H1 (cell line): ENCODE measurements at regions not wholly inside any gene's neighbourhood (a gene's known extent, or its start where the extent isn't known, plus 50 kb on each side); places are given as distances from the start of the nearest gene placed in this dataset.

Experiments used
- CTCF ChIA-PET: fragments of 300-600 bp; sonication (Branson Sonifier 250); formaldehyde crosslinking; loops from one replicate; lab custom pipeline; 2021; ENCODE audit not compliant: partially characterized antibody; lab: Charles Lee
- POLR2A ChIA-PET: fragments of 300-600 bp; sonication (Branson Sonifier 250); formaldehyde crosslinking; loops from one replicate; lab custom pipeline; 2021; ENCODE audit warnings: inconsistent platforms; ENCODE audit not compliant: partially characterized antibody; lab: Charles Lee
- DNase-seq, 2 experiments: peaks; one replicate each; pipeline versions ENCODE4 v3.0.0 to v3.0.0-alpha.2; 2010 to 2022; ENCODE audit warnings: low spot score in 2 of 2, low read depth in 1 of 2, mixed read lengths in 1 of 2
- FAIRE-seq: peaks from 2 replicates; lab custom pipeline; 2011; peaks lifted over from hg19 to GRCh38; lab: Jason Lieb, UNC
- H2AFZ ChIP-seq: 2 replicates; pipeline ENCODE4 v1.8.1; 2012; ENCODE audit warnings: low read length, inconsistent platforms
- H2AK5ac ChIP-seq: 2 replicates; pipeline ENCODE4 v1.6.1; 2013; ENCODE audit warnings: low read depth, low read length
- H2BK120ac ChIP-seq: replicated peaks from 2 replicates; pipeline ENCODE3; 2013; ENCODE audit warnings: low read depth, low read length, inconsistent platforms
- H2BK12ac ChIP-seq: 2 replicates; pipeline ENCODE4 v1.6.1; 2013; ENCODE audit warnings: low read depth, low read length
- H2BK15ac ChIP-seq: 2 replicates; pipeline ENCODE4 v1.6.1; 2013; ENCODE audit warnings: low read length
- H2BK20ac ChIP-seq: 2 replicates; pipeline ENCODE4 v1.6.1; 2013; ENCODE audit warnings: low read length
- H2BK5ac ChIP-seq: 2 replicates; pipeline ENCODE4 v1.6.1; 2013; ENCODE audit warnings: low read depth, low read length
- H3K14ac ChIP-seq: 2 replicates; pipeline ENCODE4 v1.6.1; 2013; ENCODE audit warnings: inconsistent platforms; ENCODE audit not compliant: insufficient read length
- H3K18ac ChIP-seq: 2 replicates; pipeline ENCODE4 v1.6.1; 2013; ENCODE audit warnings: low read length; ENCODE audit errors: extremely low read depth
- H3K23ac ChIP-seq: 2 replicates; pipeline ENCODE4 v1.6.1; 2013; ENCODE audit warnings: inconsistent platforms; ENCODE audit not compliant: insufficient read length
- H3K23me2 ChIP-seq: 2 replicates; pipeline ENCODE4 v1.6.1; 2013; ENCODE audit warnings: low read depth, low read length
- H3K27ac ChIP-seq: 2 replicates; pipeline ENCODE4 v1.6.1; 2011; ENCODE audit warnings: low read depth, low read length, inconsistent platforms
- H3K27me3 ChIP-seq, 4 experiments: replicated peaks in 1 of 4; 1 replicate in 1 of 4; 2 replicates in 3 of 4; pipeline versions ENCODE4 v1.6.1 to v1.8.1; 2011 to 2013; ENCODE audit warnings: low read length in 3 of 4, mild to moderate bottlenecking in 3 of 4, inconsistent platforms in 2 of 4, mixed read lengths in 2 of 4, moderate library complexity in 1 of 4; ENCODE audit not compliant: control insufficient read depth in 3 of 4, insufficient read depth in 3 of 4; ENCODE audit errors: extremely low read depth in 1 of 4
- H3K36me3 ChIP-seq, 4 experiments: 2 replicates each; pipeline versions ENCODE4 v1.6.1 to v1.8.1; 2011 to 2013; ENCODE audit warnings: mild to moderate bottlenecking in 4 of 4, low read length in 3 of 4, moderate library complexity in 2 of 4, control low read depth in 1 of 4, inconsistent platforms in 1 of 4; ENCODE audit not compliant: insufficient read depth in 4 of 4, control insufficient read depth in 2 of 4
- H3K4ac ChIP-seq: replicated peaks from 2 replicates; pipeline ENCODE3; 2013; ENCODE audit warnings: low read length, low read depth, mixed read lengths, inconsistent platforms; ENCODE audit not compliant: insufficient read length
- H3K4me1 ChIP-seq, 4 experiments: replicated peaks in 1 of 4; 1 replicate in 1 of 4; 2 replicates in 3 of 4; pipeline versions ENCODE4 v1.6.1 to v1.8.1; 2011 to 2013; ENCODE audit warnings: low read length in 3 of 4, inconsistent platforms in 2 of 4, mixed read lengths in 1 of 4; ENCODE audit not compliant: insufficient read depth in 4 of 4, control insufficient read depth in 3 of 4
- H3K4me2 ChIP-seq, 2 experiments: 2 replicates each; pipeline versions ENCODE4 v1.6.1 to v1.8.1; 2011 to 2013; ENCODE audit warnings: low read depth in 2 of 2, low read length in 2 of 2, control low read depth in 1 of 2, inconsistent platforms in 1 of 2, mild to moderate bottlenecking in 1 of 2; ENCODE audit not compliant: insufficient read depth in 1 of 2
- H3K4me3 ChIP-seq, 4 experiments: fragments of 200-600, 300-600 bp in 1 of 4; sonication (generic), shearing (Covaris generic), sonication (Bioruptor Twin) in 1 of 4; 2 replicates each; pipeline versions ENCODE4 v1.5.1 to v1.8.1; 2011 to 2016; ENCODE audit warnings: low read length in 4 of 4, low read depth in 3 of 4, control low read depth in 2 of 4, inconsistent platforms in 2 of 4, mild to moderate bottlenecking in 2 of 4, mixed read lengths in 1 of 4, moderate library complexity in 1 of 4; ENCODE audit not compliant: insufficient read depth in 2 of 4; ENCODE audit errors: extremely low read depth in 1 of 4
- H3K56ac ChIP-seq: replicated peaks from 2 replicates; pipeline ENCODE3; 2013; ENCODE audit warnings: low read depth, mild to moderate bottlenecking, mixed read lengths, low read length, inconsistent platforms; ENCODE audit not compliant: insufficient read length
- H3K79me1 ChIP-seq: 2 replicates; pipeline ENCODE4 v1.6.1; 2013; ENCODE audit warnings: low read depth, low read length, control low read depth
- H3K79me2 ChIP-seq, 2 experiments: 2 replicates each; pipeline versions ENCODE4 v1.6.1 to v1.8.1; 2012 to 2013; ENCODE audit warnings: low read length in 2 of 2, mild to moderate bottlenecking in 2 of 2, inconsistent platforms in 1 of 2; ENCODE audit not compliant: insufficient read depth in 2 of 2, control insufficient read depth in 1 of 2
- H3K9ac ChIP-seq, 4 experiments: replicated peaks in 1 of 4; 1 replicate in 1 of 4; 2 replicates in 3 of 4; pipeline versions ENCODE4 v1.6.1 to v1.8.1; 2011 to 2013; ENCODE audit warnings: low read depth in 3 of 4, low read length in 3 of 4, control low read depth in 2 of 4, mild to moderate bottlenecking in 2 of 4, moderate library complexity in 2 of 4, inconsistent platforms in 1 of 4; ENCODE audit errors: extremely low read depth in 1 of 4
- H3K9me3 ChIP-seq, 2 experiments: 2 replicates each; pipeline versions ENCODE4 v1.6.1 to v1.8.1; 2012 to 2013; ENCODE audit warnings: mild to moderate bottlenecking in 2 of 2, moderate library complexity in 2 of 2, control low read depth in 1 of 2, inconsistent platforms in 1 of 2, low read depth in 1 of 2, low read length in 1 of 2, mixed read lengths in 1 of 2; ENCODE audit not compliant: insufficient read depth in 2 of 2
- H4K20me1 ChIP-seq, 2 experiments: replicated peaks in 1 of 2; 2 replicates each; pipeline versions ENCODE3 to v1.8.1; 2011 to 2013; ENCODE audit warnings: inconsistent platforms in 2 of 2, low read length in 2 of 2, mild to moderate bottlenecking in 1 of 2; ENCODE audit not compliant: insufficient read depth in 2 of 2, control insufficient read depth in 1 of 2
- H4K5ac ChIP-seq: 2 replicates; pipeline ENCODE4 v1.6.1; 2013; ENCODE audit warnings: low read length, low read depth, mixed read lengths, inconsistent platforms; ENCODE audit not compliant: insufficient read length
- H4K8ac ChIP-seq: 2 replicates; pipeline ENCODE4 v1.8.0; 2013; ENCODE audit warnings: mild to moderate bottlenecking, moderate library complexity, low read length, inconsistent platforms; ENCODE audit not compliant: insufficient read depth; ENCODE audit errors: extremely low read depth
- H4K91ac ChIP-seq: replicated peaks from 2 replicates; pipeline ENCODE3; 2013; ENCODE audit warnings: low read length, mixed read lengths, inconsistent platforms; ENCODE audit not compliant: insufficient read length
- ASH2L ChIP-seq: fragments of 200-600, 300-600 bp; sonication (generic); IDR thresholded peaks from one replicate; pipeline ENCODE4 v1.7.1; 2017; ENCODE audit warnings: low read length
- BACH1 ChIP-seq: IDR thresholded peaks from 2 replicates; pipeline ENCODE4 v1.6.1; 2012; ENCODE audit warnings: low read length, improper control_type of control experiment
- BRCA1 ChIP-seq: IDR thresholded peaks from 2 replicates; pipeline ENCODE4 v1.6.1; 2012; ENCODE audit warnings: low read depth, low read length, improper control_type of control experiment
- EGR1 ChIP-seq: IDR thresholded peaks from 2 replicates; pipeline ENCODE4 v1.6.1; 2011; ENCODE audit warnings: low read depth, low read length, borderline replicate concordance
- GTF2F1 ChIP-seq: IDR thresholded peaks from 2 replicates; pipeline ENCODE4 v1.6.1; 2012; ENCODE audit warnings: low read depth, low read length, improper control_type of control experiment, borderline replicate concordance
- HDAC2 ChIP-seq, 2 experiments: fragments of 300-600 bp in 1 of 2; sonication (generic) in 1 of 2; IDR thresholded peaks; 2 replicates each; pipeline ENCODE4 v1.6.1; 2011 to 2012; ENCODE audit warnings: low read depth in 2 of 2, low read length in 2 of 2, mild to moderate bottlenecking in 2 of 2, moderate library complexity in 2 of 2, borderline replicate concordance in 1 of 2, inconsistent platforms in 1 of 2
- RFX5 ChIP-seq: IDR thresholded peaks from 2 replicates; pipeline ENCODE4 v1.6.1; 2011; ENCODE audit warnings: low read depth, low read length, improper control_type of control experiment, borderline replicate concordance
- SIRT6 ChIP-seq: IDR thresholded peaks from one replicate; pipeline ENCODE4 v1.7.1; 2012; ENCODE audit warnings: low read length, inconsistent platforms
- SUZ12 ChIP-seq: fragments of 200-600 bp; sonication (generic); IDR thresholded peaks from 2 replicates; pipeline ENCODE4 v1.6.1; 2012; ENCODE audit warnings: mild to moderate bottlenecking, inconsistent platforms, low read length, moderate library complexity, mixed read lengths
- TAF1 ChIP-seq: IDR thresholded peaks from 2 replicates; pipeline ENCODE4 v1.6.1; 2011; ENCODE audit warnings: mild to moderate bottlenecking, low read depth, low read length
- WGBS, 2 experiments: shearing (Covaris generic) in 1 of 2; methylation state at CpG; one replicate each; pipeline versions ENCODE4 v1.1.6 to v1.1.7; 2013 to 2015; ENCODE audit warnings: low lambda C conversion rate in 2 of 2, mixed read lengths in 2 of 2, inconsistent platforms in 1 of 2, low coverage in 1 of 2, missing lambda C conversion rate in 1 of 2; ENCODE audit not compliant: insufficient replicate concordance in 2 of 2, insufficient coverage in 1 of 2, insufficient read length in 1 of 2; ENCODE audit errors: extremely low coverage in 1 of 2, missing lambda C conversion rate in 1 of 2; 5-methylcytosine and 5-hydroxymethylcytosine counted together
- TF ChIP-seq, protein P1 (sequence below): IDR thresholded peaks from 2 replicates; pipeline ENCODE4 v1.6.1; 2012; ENCODE audit warnings: inconsistent platforms
- TF ChIP-seq, protein P2 (sequence below): IDR thresholded peaks from 2 replicates; pipeline ENCODE4 v1.6.1; 2011; ENCODE audit warnings: low read length, improper control_type of control experiment
- TF ChIP-seq, protein P3 (sequence below): IDR thresholded peaks from 2 replicates; pipeline ENCODE4 v1.6.1; 2012; ENCODE audit warnings: low read length, inconsistent platforms

DNA sequence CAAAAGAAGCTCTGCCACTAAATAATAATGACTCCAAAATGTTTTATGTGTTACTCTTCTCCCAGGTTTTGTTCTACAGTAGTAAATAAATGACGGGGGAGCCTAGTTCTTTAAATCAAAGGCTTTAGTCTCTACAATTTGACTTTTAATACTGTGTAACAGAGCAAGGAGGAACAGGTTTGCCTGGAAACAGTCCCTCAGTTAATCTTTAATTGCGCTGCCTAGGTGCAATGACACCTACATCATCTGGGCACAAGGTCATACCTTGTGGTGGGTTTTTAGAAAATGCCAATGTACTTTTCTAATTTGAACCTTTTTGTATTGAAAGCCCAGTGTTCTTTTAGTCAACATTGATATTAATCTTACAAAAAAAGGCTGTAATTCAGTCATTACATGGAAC, 287.3 kb upstream of the SETBP1 start:
- Histone ChIP-seq H4K5ac (no peak overlapping the region), H3K27ac (no peak overlapping the region), H3K27me3 (no peaks in the 10 kb centered on the region), H3K4me3 (no peak overlapping the region), H3K56ac (no peak overlapping the region), H4K8ac (no peak overlapping the region), H2BK15ac (no peak overlapping the region), H3K23me2 (no peaks in the 10 kb centered on the region), H3K18ac (no peak overlapping the region), H2AK5ac (no peak overlapping the region), H2BK5ac (no peak overlapping the region), H3K79me2 (no peaks in the 10 kb centered on the region), H3K4me2 (no peak overlapping the region), H3K14ac (no peak overlapping the region), H3K36me3 (no peaks in the 10 kb centered on the region), H2BK12ac (no peak overlapping the region), H3K79me1 (no peaks in the 10 kb centered on the region), H4K91ac (no peak overlapping the region), H4K20me1 (no peaks in the 10 kb centered on the region), H3K23ac (no peak overlapping the region), H3K9me3 (no peaks in the 10 kb centered on the region), H3K9ac (no peak overlapping the region), H2BK120ac (no peak overlapping the region), H3K4me1 (peaks cover 0 to 3% (median 0%) of the 10 kb centered on the region in 4 experiments; a peak in 1 of 7 replicates), H3K4ac (no peak overlapping the region), H2BK20ac (no peak overlapping the region), H2AFZ (no peak overlapping the region)
- DNase-seq (no peak), FAIRE-seq (no peak)
- 84% methylated on average over 2 of the region's 2 CpGs; no CpG with 5 or more reads in 1 of the 2 experiments for WGBS, 2 experiments
- ChIA-PET POLR2A (no interaction called here), CTCF (no interaction called here)
- TF ChIP-seq RFX5 = no peak
- no peak for TF ChIP-seq ASH2L
- TF ChIP-seq HDAC2 (IDR thresholded peaks at IDR 0.05; ENCODE audit: borderline replicate concordance in 1 of 2, low read depth in 2 of 2, low read length in 2 of 2) = no peak
- TF ChIP-seq, protein P1, sequence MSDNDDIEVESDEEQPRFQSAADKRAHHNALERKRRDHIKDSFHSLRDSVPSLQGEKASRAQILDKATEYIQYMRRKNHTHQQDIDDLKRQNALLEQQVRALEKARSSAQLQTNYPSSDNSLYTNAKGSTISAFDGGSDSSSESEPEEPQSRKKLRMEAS = no peak
- TF ChIP-seq TAF1 = no peak
- TF ChIP-seq, protein P2, sequence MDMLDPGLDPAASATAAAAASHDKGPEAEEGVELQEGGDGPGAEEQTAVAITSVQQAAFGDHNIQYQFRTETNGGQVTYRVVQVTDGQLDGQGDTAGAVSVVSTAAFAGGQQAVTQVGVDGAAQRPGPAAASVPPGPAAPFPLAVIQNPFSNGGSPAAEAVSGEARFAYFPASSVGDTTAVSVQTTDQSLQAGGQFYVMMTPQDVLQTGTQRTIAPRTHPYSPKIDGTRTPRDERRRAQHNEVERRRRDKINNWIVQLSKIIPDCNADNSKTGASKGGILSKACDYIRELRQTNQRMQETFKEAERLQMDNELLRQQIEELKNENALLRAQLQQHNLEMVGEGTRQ = no peak
- no peak for TF ChIP-seq BRCA1
- TF ChIP-seq, protein P3, sequence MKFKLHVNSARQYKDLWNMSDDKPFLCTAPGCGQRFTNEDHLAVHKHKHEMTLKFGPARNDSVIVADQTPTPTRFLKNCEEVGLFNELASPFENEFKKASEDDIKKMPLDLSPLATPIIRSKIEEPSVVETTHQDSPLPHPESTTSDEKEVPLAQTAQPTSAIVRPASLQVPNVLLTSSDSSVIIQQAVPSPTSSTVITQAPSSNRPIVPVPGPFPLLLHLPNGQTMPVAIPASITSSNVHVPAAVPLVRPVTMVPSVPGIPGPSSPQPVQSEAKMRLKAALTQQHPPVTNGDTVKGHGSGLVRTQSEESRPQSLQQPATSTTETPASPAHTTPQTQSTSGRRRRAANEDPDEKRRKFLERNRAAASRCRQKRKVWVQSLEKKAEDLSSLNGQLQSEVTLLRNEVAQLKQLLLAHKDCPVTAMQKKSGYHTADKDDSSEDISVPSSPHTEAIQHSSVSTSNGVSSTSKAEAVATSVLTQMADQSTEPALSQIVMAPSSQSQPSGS = no peak
- TF ChIP-seq SUZ12 = no peak
- TF ChIP-seq SIRT6 = no peak
- TF ChIP-seq BACH1 = no peak
- no peak for TF ChIP-seq GTF2F1
- no peak for TF ChIP-seq EGR1
